WTC11 (cell line): ENCODE measurements at regions not wholly inside any gene's neighbourhood (a gene's known extent, or its start where the extent isn't known, plus 50 kb on each side); places are given as distances from the start of the nearest gene placed in this dataset.

Experiments used
- CTCF ChIP-seq: fragments of 200-600 bp; IDR thresholded peaks from 2 replicates; pipeline ENCODE4 v1.8.0; 2022; ENCODE audit warnings: antibody characterized with exemption
- HMGXB4 ChIP-seq: sonication (generic); formaldehyde crosslinking; IDR thresholded peaks from 2 replicates; pipeline ENCODE4 v1.8.1; 2023; ENCODE audit warnings: mild to moderate bottlenecking, moderate library complexity, missing genetic modification reagents
- NR3C1 ChIP-seq: sonication (generic); formaldehyde crosslinking; conservative IDR thresholded peaks from 2 replicates; pipeline ENCODE4 v1.8.1; 2023; ENCODE audit warnings: low read depth, mild to moderate bottlenecking, missing genetic modification reagents
- PREB ChIP-seq: sonication (generic); formaldehyde crosslinking; IDR thresholded peaks from 2 replicates; pipeline ENCODE4 v1.8.1; 2022; ENCODE audit warnings: mild to moderate bottlenecking, missing genetic modification reagents, moderate library complexity, borderline replicate concordance
- TEAD4 ChIP-seq: sonication (generic); formaldehyde crosslinking; IDR thresholded peaks from 2 replicates; pipeline ENCODE4 v1.8.0; 2022; ENCODE audit warnings: mild to moderate bottlenecking, missing genetic modification reagents
- TP53 ChIP-seq: sonication (generic); formaldehyde crosslinking; IDR thresholded peaks from 2 replicates; pipeline ENCODE4 v1.8.1; 2023; ENCODE audit warnings: mild to moderate bottlenecking, missing genetic modification reagents
- USF1 ChIP-seq: sonication (generic); formaldehyde crosslinking; IDR thresholded peaks from 2 replicates; pipeline ENCODE4 v1.8.0; 2022; ENCODE audit warnings: mild to moderate bottlenecking, missing genetic modification reagents

DNA sequence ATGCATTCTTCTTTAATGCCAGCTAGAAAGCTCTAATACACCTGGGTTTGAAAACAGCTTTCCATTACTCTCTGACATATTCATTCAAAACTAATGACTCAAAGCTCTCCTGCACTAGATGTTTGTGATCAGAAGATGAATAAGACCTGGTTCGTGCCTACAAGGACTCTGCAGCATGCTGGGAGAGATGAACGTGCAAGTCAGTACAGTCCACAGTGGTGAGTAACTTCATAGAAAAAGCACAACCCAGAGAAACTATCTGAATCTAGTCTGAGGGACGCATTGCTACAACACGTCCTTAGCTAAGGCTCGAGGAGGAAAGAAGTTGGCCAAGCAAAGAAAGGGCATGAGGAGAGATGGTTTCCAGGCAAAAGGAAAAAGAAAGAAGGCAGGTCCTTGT, 234.3 kb downstream of the OSR1 start:
- no peak for TF ChIP-seq CTCF
- no peak for TF ChIP-seq HMGXB4 (CRISPR knock-in tag)
- no peak for TF ChIP-seq PREB (CRISPR knock-in tag)
- TF ChIP-seq TP53 (CRISPR knock-in tag) = no peak
- TF ChIP-seq TEAD4 (CRISPR knock-in tag) = no peak
- TF ChIP-seq NR3C1 (CRISPR knock-in tag) = no peak
- no peak for TF ChIP-seq USF1 (CRISPR knock-in tag)
